T-cell (primary cell): ENCODE measurements at regions not wholly inside any gene's neighbourhood (a gene's known extent, or its start where the extent isn't known, plus 50 kb on each side); places are given as distances from the start of the nearest gene placed in this dataset.

Source experiments
- ATAC-seq, 4 experiments: fragments of 200-7000 bp in 3 of 4; fragments of 150-1000 bp in 1 of 4; cut with Tn5 transposase; replicated peaks in 1 of 4; 1 replicate in 3 of 4; 2 replicates in 1 of 4; pipeline ENCODE4 v1.10.0; 2021; ENCODE audit warnings: moderate library complexity in 3 of 4, mild to moderate bottlenecking in 2 of 4, moderate number of reproducible peaks in 1 of 4
- CTCF ChIA-PET, 2 donors: fragments of 300-600 bp; sonication (Branson Sonifier 250); formaldehyde crosslinking; loops; one replicate each; lab custom pipeline; 2022; ENCODE audit warnings: antibody characterized with exemption in 2 of 2; lab: Charles Lee
- POLR2A ChIA-PET, 2 donors: fragments of 300-600 bp; sonication (Branson Sonifier 250); formaldehyde crosslinking; loops; one replicate each; lab custom pipeline; 2022; ENCODE audit warnings: antibody characterized with exemption in 2 of 2; lab: Charles Lee
- DNase-seq, 35 experiments: peaks; one replicate each; pipeline versions ENCODE4 v3.0.0 to v3.0.0-alpha.2; 2013 to 2023
- H3K27ac ChIP-seq: one replicate; pipeline ENCODE4 v1.5.1; 2013; ENCODE audit warnings: low read length
- H3K27me3 ChIP-seq, 2 experiments: replicated peaks in 1 of 2; 1 replicate in 1 of 2; 2 replicates in 1 of 2; pipeline versions ENCODE4 v1.6.1 to v1.7.0; 2013; ENCODE audit warnings: low read length in 1 of 2, mixed read lengths in 1 of 2; ENCODE audit not compliant: control insufficient read depth in 2 of 2, insufficient read depth in 2 of 2; ENCODE audit errors: extremely low read depth in 1 of 2
- H3K36me3 ChIP-seq, 2 donors: 1 replicate in 1 of 2; 2 replicates in 1 of 2; pipeline versions ENCODE4 v1.6.1 to v1.7.0; 2013; ENCODE audit warnings: low read length in 1 of 2; ENCODE audit not compliant: control insufficient read depth in 2 of 2, insufficient read depth in 1 of 2; ENCODE audit errors: extremely low read depth in 1 of 2
- H3K4me1 ChIP-seq, 2 experiments: 1 replicate in 1 of 2; 2 replicates in 1 of 2; pipeline versions ENCODE4 v1.6.1 to v1.7.0; 2013; ENCODE audit warnings: low read length in 2 of 2, mixed read lengths in 1 of 2; ENCODE audit not compliant: insufficient read depth in 2 of 2, control insufficient read depth in 1 of 2; ENCODE audit errors: extremely low read depth in 1 of 2
- H3K4me3 ChIP-seq, 2 donors: 1 replicate in 1 of 2; 2 replicates in 1 of 2; pipeline versions ENCODE4 v1.5.1 to v1.7.0; 2013; ENCODE audit warnings: mild to moderate bottlenecking in 2 of 2, low read length in 1 of 2, moderate library complexity in 1 of 2; ENCODE audit not compliant: control insufficient read depth in 1 of 2; ENCODE audit errors: extremely low read depth in 1 of 2
- H3K9me3 ChIP-seq: 2 replicates; pipeline ENCODE4 v1.7.0; 2013
- H3K27ac Mint-ChIP-seq, 2 donors: one replicate each; pipeline ENCODE4 v1.8.0; 2020 to 2021; ENCODE audit warnings: mild to moderate bottlenecking in 2 of 2, mixed read lengths in 2 of 2
- H3K27me3 Mint-ChIP-seq, 2 donors: one replicate each; pipeline ENCODE4 v1.8.0; 2021 to 2022; ENCODE audit warnings: mixed read lengths in 2 of 2
- H3K36me3 Mint-ChIP-seq: one replicate; pipeline ENCODE4 v1.8.0; 2021; ENCODE audit warnings: mixed read lengths
- H3K4me1 Mint-ChIP-seq, 3 donors: one replicate each; pipeline ENCODE4 v1.8.0; 2020 to 2022; ENCODE audit warnings: mixed read lengths in 3 of 3, mild to moderate bottlenecking in 1 of 3
- H3K4me3 Mint-ChIP-seq, 3 donors: one replicate each; pipeline ENCODE4 v1.8.0; 2020 to 2022; ENCODE audit warnings: mild to moderate bottlenecking in 3 of 3, mixed read lengths in 3 of 3, moderate library complexity in 3 of 3
- H3K9me3 Mint-ChIP-seq, 3 donors: one replicate each; pipeline ENCODE4 v1.8.0; 2020 to 2022; ENCODE audit warnings: mixed read lengths in 3 of 3
- WGBS: methylation state at CpG from one replicate; pipeline ENCODE4 v1.1.5; 2013; ENCODE audit warnings: missing lambda C conversion rate; ENCODE audit not compliant: insufficient coverage; 5-methylcytosine and 5-hydroxymethylcytosine counted together

DNA sequence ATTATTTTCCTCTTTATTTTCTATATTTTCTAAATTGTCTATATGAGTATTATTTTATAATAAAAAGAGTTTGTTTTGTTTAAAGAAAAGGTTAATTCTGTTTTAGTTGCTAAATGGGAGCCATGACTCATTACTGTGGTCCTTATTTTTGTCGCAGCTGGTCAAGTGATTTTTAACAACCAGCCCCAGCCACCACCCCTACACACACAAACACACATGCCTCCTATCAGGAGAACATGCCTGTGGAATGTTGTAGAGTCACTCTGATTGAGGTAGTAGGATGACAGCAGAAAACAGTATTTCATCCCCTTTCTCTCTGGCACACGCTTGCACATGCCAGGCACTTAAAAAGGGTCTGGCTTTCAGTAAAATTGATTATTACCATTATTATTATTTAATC lies 68.6 kb upstream of the GDF10 start:
- Mint-ChIP-seq H3K4me3 (no peak overlapping the region), H3K36me3 (peaks cover 4% of the 10 kb centered on the region), H3K27ac (no peak overlapping the region), H3K9me3 (peaks cover 0 to 5% (median 3%) of the 10 kb centered on the region in 3 donors), H3K27me3 (no peaks in the 10 kb centered on the region), H3K4me1 (peaks cover 9 to 15% (median 12%) of the 10 kb centered on the region in 3 donors)
- no peak overlapping the region for H3K27ac ChIP-seq
- no peaks in the 10 kb centered on the region for H3K36me3 ChIP-seq
- ChIA-PET POLR2A (no interaction called here), CTCF (no interaction called here)
- no peak for DNase-seq
- peaks cover 0 to 7% of the 10 kb centered on the region in 2 experiments for H3K4me1 ChIP-seq
- no peaks in the 10 kb centered on the region for H3K27me3 ChIP-seq
- H3K9me3 ChIP-seq = no peaks in the 10 kb centered on the region
- no peak overlapping the region for H3K4me3 ChIP-seq
- WGBS = no CpG with 5 or more reads among the region's 2 CpGs
- ATAC-seq = no peak

GRCh38 chr10:47233631-47234030 lies 66.4 kb upstream of the GDF10 start:
- H3K9me3 Mint-ChIP-seq = peaks cover 0 to 4% (median 3%) of the 10 kb centered on the region in 3 donors
- H3K4me3 Mint-ChIP-seq = no peak overlapping the region
- DNase-seq = no peak
- H3K36me3 ChIP-seq = no peaks in the 10 kb centered on the region
- ChIA-PET POLR2A (no interaction called here), CTCF (no interaction called here)
- no peak overlapping the region for H3K27ac ChIP-seq
- no peak overlapping the region for H3K4me3 ChIP-seq
- H3K9me3 ChIP-seq = no peaks in the 10 kb centered on the region
- ATAC-seq = no peak
- H3K36me3 Mint-ChIP-seq = peaks cover 4% of the 10 kb centered on the region
- H3K27ac Mint-ChIP-seq = no peak overlapping the region
- H3K4me1 Mint-ChIP-seq = peaks cover 9 to 15% (median 12%) of the 10 kb centered on the region in 3 donors
- H3K4me1 ChIP-seq = peaks cover 0 to 7% of the 10 kb centered on the region in 2 experiments
- H3K27me3 ChIP-seq = no peaks in the 10 kb centered on the region
- H3K27me3 Mint-ChIP-seq = no peaks in the 10 kb centered on the region

DNA sequence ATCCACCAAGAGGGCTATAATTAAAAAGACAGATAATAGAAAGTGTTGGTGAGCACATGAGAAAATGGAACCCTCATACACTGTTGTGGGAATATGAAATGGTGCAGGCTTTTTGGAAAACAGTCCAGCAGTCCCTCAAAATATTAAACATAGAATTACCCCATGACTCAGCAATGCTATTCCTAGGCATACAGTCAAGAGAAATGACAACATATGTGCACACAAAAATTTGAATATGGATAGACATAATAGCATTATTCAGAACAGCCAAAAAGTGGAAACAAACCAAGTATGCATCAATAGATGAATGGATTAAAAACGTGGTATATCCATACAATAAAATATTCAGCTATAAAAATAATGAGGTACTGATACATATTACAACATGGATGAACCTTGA lies 64.5 kb upstream of the GDF10 start:
- peaks cover 10 to 20% (median 11%) of the 10 kb centered on the region in 3 donors for H3K4me1 Mint-ChIP-seq
- no peaks in the 10 kb centered on the region for H3K27me3 Mint-ChIP-seq
- no peaks in the 10 kb centered on the region for H3K27me3 ChIP-seq
- H3K9me3 Mint-ChIP-seq = no peaks in the 10 kb centered on the region
- DNase-seq (no peak), ATAC-seq (no peak)
- no peak overlapping the region for H3K4me3 ChIP-seq
- H3K4me3 Mint-ChIP-seq = no peak overlapping the region
- WGBS = no CpG with 5 or more reads among the region's 1 CpG
- CTCF ChIA-PET = no interaction called here
- H3K4me1 ChIP-seq = peaks cover 0 to 2% of the 10 kb centered on the region in 2 experiments
- POLR2A ChIA-PET = no interaction called here
- no peak overlapping the region for H3K27ac Mint-ChIP-seq
- H3K36me3 ChIP-seq = no peaks in the 10 kb centered on the region
- H3K9me3 ChIP-seq = no peaks in the 10 kb centered on the region
- no peaks in the 10 kb centered on the region for H3K36me3 Mint-ChIP-seq
- no peak overlapping the region for H3K27ac ChIP-seq

GRCh38 chr10:47237316-47238260 lies 62.4 kb upstream of the GDF10 start:
- Mint-ChIP-seq H3K27ac (no peak overlapping the region), H3K9me3 (no peaks in the 10 kb centered on the region), H3K36me3 (no peaks in the 10 kb centered on the region), H3K4me3 (no peak overlapping the region), H3K4me1 (peaks cover 6 to 19% (median 8%) of the 10 kb centered on the region in 3 donors), H3K27me3 (no peaks in the 10 kb centered on the region)
- Histone ChIP-seq H3K4me3 (no peak overlapping the region), H3K4me1 (no peaks in the 10 kb centered on the region), H3K9me3 (no peaks in the 10 kb centered on the region), H3K27me3 (peaks cover 0 to 3% of the 10 kb centered on the region in 2 experiments), H3K27ac (no peak overlapping the region), H3K36me3 (no peaks in the 10 kb centered on the region)
- POLR2A ChIA-PET = no interaction called here
- 88% methylated on average over 8 of the region's 10 CpGs for WGBS
- ATAC-seq = no peak
- CTCF ChIA-PET = no interaction called here
- DNase-seq = no peak

- Mint-ChIP-seq H3K9me3 (no peaks in the 10 kb centered on the region), H3K36me3 (no peaks in the 10 kb centered on the region), H3K4me1 (peaks cover 9 to 24% (median 12%) of the 10 kb centered on the region in 3 donors), H3K27ac (no peak overlapping the region), H3K4me3 (no peak overlapping the region), H3K27me3 (no peaks in the 10 kb centered on the region)
- H3K4me3 ChIP-seq = no peak overlapping the region
- no peaks in the 10 kb centered on the region for H3K9me3 ChIP-seq
- H3K4me1 ChIP-seq = no peaks in the 10 kb centered on the region
- no peak overlapping the region for H3K27ac ChIP-seq
- peaks cover 0 to 3% of the 10 kb centered on the region in 2 experiments for H3K27me3 ChIP-seq
- ChIA-PET CTCF (interaction anchor here in 1 of 2 donors (1.1 kb wide), 1 partner anchor 190 kb away, joined by 3 read pairs; no protein-coding TSS in a partner anchor), POLR2A (no interaction called here)
- WGBS = 80% methylated on average over 5 of the region's 7 CpGs
- ATAC-seq (no peak), DNase-seq (no peak)
- H3K36me3 ChIP-seq = no peaks in the 10 kb centered on the region
These were observed 61.5 kb upstream of the GDF10 start for GRCh38 chr10:47238331-47239095.

DNA sequence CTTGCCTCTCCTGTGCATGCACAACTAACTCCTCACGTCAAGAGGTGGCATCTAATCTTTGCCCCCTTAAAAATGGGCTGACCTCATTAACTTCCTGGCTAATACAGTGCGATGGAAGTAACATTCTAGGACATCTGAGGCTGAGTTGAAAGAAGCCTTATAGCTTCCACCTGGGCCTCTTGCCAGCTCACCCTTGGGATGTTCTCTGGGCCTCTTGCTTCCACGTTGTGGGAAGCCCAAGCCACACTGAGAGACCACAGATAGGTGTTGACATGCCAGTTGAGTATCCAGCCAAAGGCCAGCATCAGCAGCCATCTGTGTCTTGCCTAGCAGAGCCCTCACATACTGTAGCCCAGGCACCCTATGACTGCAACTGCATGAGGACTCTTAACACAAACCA lies 60.8 kb upstream of the GDF10 start:
- Histone ChIP-seq H3K27me3 (peaks cover 0 to 3% of the 10 kb centered on the region in 2 experiments), H3K9me3 (no peaks in the 10 kb centered on the region), H3K4me3 (no peak overlapping the region), H3K36me3 (no peaks in the 10 kb centered on the region), H3K27ac (no peak overlapping the region), H3K4me1 (no peaks in the 10 kb centered on the region)
- 80% methylated on average over 2 of the region's 3 CpGs for WGBS
- H3K4me3 Mint-ChIP-seq = no peak overlapping the region
- no peaks in the 10 kb centered on the region for H3K27me3 Mint-ChIP-seq
- no peak for ATAC-seq
- ChIA-PET CTCF (interaction anchor here in 1 of 2 donors (0.6 to 1.1 kb wide), 2 partner anchors 191 to 242 kb away, joined by 3 read pairs; no protein-coding TSS in a partner anchor), POLR2A (no interaction called here)
- no peaks in the 10 kb centered on the region for H3K36me3 Mint-ChIP-seq
- H3K27ac Mint-ChIP-seq = no peak overlapping the region
- H3K4me1 Mint-ChIP-seq = peaks cover 9 to 24% (median 12%) of the 10 kb centered on the region in 3 donors
- H3K9me3 Mint-ChIP-seq = no peaks in the 10 kb centered on the region
- no peak for DNase-seq
